Smooth muscle cell (in vitro differentiated cells): ENCODE measurements at regions not wholly inside any gene's neighbourhood (a gene's known extent, or its start where the extent isn't known, plus 50 kb on each side); places are given as distances from the start of the nearest gene placed in this dataset.

Experiments used
- DNase-seq: peaks from one replicate; lab custom pipeline; 2025; ENCODE audit not compliant: unreplicated experiment; lab: John Stamatoyannopoulos, UW
- H2AFZ ChIP-seq: fragments of 200-600 bp; sonication (generic); 2 replicates; pipeline ENCODE4 v1.6.0; 2016; ENCODE audit warnings: antibody characterized with exemption, low read depth, mild to moderate bottlenecking
- H3F3A ChIP-seq: fragments of 200-600 bp; sonication (generic); 2 replicates; pipeline ENCODE4 v1.6.0; 2017; ENCODE audit warnings: antibody characterized with exemption, low read depth
- H3K27ac ChIP-seq: fragments of 200-600 bp; sonication (generic); 2 replicates; pipeline ENCODE4 v1.5.1; 2016; ENCODE audit warnings: low read depth, mild to moderate bottlenecking
- H3K27me3 ChIP-seq: fragments of 200-600 bp; sonication (generic); 2 replicates; pipeline ENCODE4 v1.6.1; 2016; ENCODE audit warnings: low read depth, mild to moderate bottlenecking
- H3K36me3 ChIP-seq: fragments of 200-600 bp; sonication (generic); 2 replicates; pipeline ENCODE4 v1.5.1; 2016; ENCODE audit warnings: low read depth
- H3K4me1 ChIP-seq: fragments of 200-600 bp; sonication (generic); 2 replicates; pipeline ENCODE4 v1.5.1; 2016; ENCODE audit warnings: low read depth
- H3K4me2 ChIP-seq: fragments of 200-600 bp; sonication (generic); 2 replicates; pipeline ENCODE4 v1.6.0; 2016; ENCODE audit warnings: mild to moderate bottlenecking
- H3K4me3 ChIP-seq: fragments of 200-600 bp; sonication (generic); 2 replicates; pipeline ENCODE4 v1.5.1; 2016; ENCODE audit warnings: mild to moderate bottlenecking
- H3K79me2 ChIP-seq: fragments of 200-600 bp; sonication (generic); 2 replicates; pipeline ENCODE4 v1.6.0; 2016; ENCODE audit warnings: low read depth, mild to moderate bottlenecking
- H3K9ac ChIP-seq: fragments of 200-600 bp; sonication (generic); 2 replicates; pipeline ENCODE4 v1.6.0; 2016; ENCODE audit warnings: low read depth
- H3K9me3 ChIP-seq: fragments of 200-600 bp; sonication (generic); replicated peaks from 2 replicates; pipeline ENCODE4 v1.5.1; 2016; ENCODE audit warnings: low read depth
- H4K20me1 ChIP-seq: fragments of 200-600 bp; sonication (generic); 2 replicates; pipeline ENCODE4 v1.6.0; 2016; ENCODE audit warnings: low read depth
- CTCF ChIP-seq: fragments of 200-600 bp; sonication (generic); IDR thresholded peaks from 2 replicates; pipeline ENCODE4 v1.5.1; 2017; ENCODE audit warnings: borderline replicate concordance, mild to moderate bottlenecking, antibody characterized with exemption; ENCODE audit not compliant: insufficient read depth, poor library complexity, severe bottlenecking
- WGBS: methylation state at CpG from one replicate; pipeline ENCODE4 v1.1.7; 2016; ENCODE audit warnings: low lambda C conversion rate; 5-methylcytosine and 5-hydroxymethylcytosine counted together

- 57% methylated on average over 6 of the region's 6 CpGs for WGBS
- no peak overlapping the region for H2AFZ ChIP-seq
- peak overlapping the region; percentile 81 for H3K27ac ChIP-seq
- peaks cover 7% of the 10 kb centered on the region for H3F3A ChIP-seq
- no peaks in the 10 kb centered on the region for H3K27me3 ChIP-seq
- no peak for TF ChIP-seq CTCF
- H3K4me3 ChIP-seq, result no peak overlapping the region
- H4K20me1 ChIP-seq, result no peaks in the 10 kb centered on the region
- peak overlapping the region; percentile 60 for H3K9ac ChIP-seq
- no peak for DNase-seq
- H3K9me3 ChIP-seq, result no peaks in the 10 kb centered on the region
- H3K4me2 ChIP-seq, result peak overlapping the region; percentile 70
- no peaks in the 10 kb centered on the region for H3K36me3 ChIP-seq
- no peaks in the 10 kb centered on the region for H3K79me2 ChIP-seq
- peaks cover 7% of the 10 kb centered on the region for H3K4me1 ChIP-seq
Observed at GRCh38 chr1:178650934-178651511, 74.0 kb upstream of the RALGPS2 start.

- H3K4me3 ChIP-seq, result peak overlapping the region; percentile 8
- peak overlapping the region; percentile 81 for H3K27ac ChIP-seq
- no peaks in the 10 kb centered on the region for H3K79me2 ChIP-seq
- H3K4me1 ChIP-seq, result peaks cover 4% of the 10 kb centered on the region
- peak overlapping the region; percentile 24 for H3K9ac ChIP-seq
- TF ChIP-seq CTCF, result no peak
- H3K36me3 ChIP-seq, result no peaks in the 10 kb centered on the region
- no peaks in the 10 kb centered on the region for H3K9me3 ChIP-seq
- no peaks in the 10 kb centered on the region for H3K27me3 ChIP-seq
- no peak for DNase-seq
- H3K4me2 ChIP-seq, result peak overlapping the region; percentile 70
- H2AFZ ChIP-seq, result peak overlapping the region; percentile 60
- no peaks in the 10 kb centered on the region for H4K20me1 ChIP-seq
- whole genome bisulfite sequencing, result 35% methylated on average over 9 of the region's 9 CpGs
- peaks cover 4% of the 10 kb centered on the region for H3F3A ChIP-seq
Observed at GRCh38 chr1:178651742-178652141, 73.3 kb upstream of the RALGPS2 start.

- no peak overlapping the region for H3K4me2 ChIP-seq
- peaks cover 4% of the 10 kb centered on the region for H3F3A ChIP-seq
- no peak overlapping the region for H3K9ac ChIP-seq
- no peaks in the 10 kb centered on the region for H3K27me3 ChIP-seq
- 87% methylated on average over 8 of the region's 8 CpGs for WGBS
- H3K9me3 ChIP-seq, result no peaks in the 10 kb centered on the region
- H3K27ac ChIP-seq, result peak overlapping the region; percentile 81
- no peaks in the 10 kb centered on the region for H3K79me2 ChIP-seq
- H3K4me1 ChIP-seq, result no peaks in the 10 kb centered on the region
- no peak overlapping the region for H2AFZ ChIP-seq
- no peak overlapping the region for H3K4me3 ChIP-seq
- H4K20me1 ChIP-seq, result no peaks in the 10 kb centered on the region
- no peaks in the 10 kb centered on the region for H3K36me3 ChIP-seq
- TF ChIP-seq CTCF, result no peak
- DNase-seq, result no peak
Observed at GRCh38 chr1:178652506-178653490, 72.2 kb upstream of the RALGPS2 start.
